ENCODE measurements at regions not wholly inside any gene's neighbourhood (a gene's known extent, or its start where the extent isn't known, plus 50 kb on each side); places are given as distances from the start of the nearest gene placed in this dataset.
"Not testable (repeated sequence)": the region's sequence is repeated elsewhere in the genome, so short reads cannot be mapped to it uniquely, and the experiment has no call there.

GRCh38 chr1:29767769-29768425 is 531.6 kb downstream of the PTPRU start:
- DNase-seq: no peak

- DNase-seq: no peak
Observed at GRCh38 chr1:29767088-29767685, 530.9 kb downstream of the PTPRU start.

- no peak for DNase-seq
Observed at GRCh38 chr1:29762635-29763034, 526.3 kb downstream of the PTPRU start.

- no peak for DNase-seq
Observed at GRCh38 chr1:29761159-29761928, 525.0 kb downstream of the PTPRU start.

GRCh38 chr1:29760067-29760564 is 523.8 kb downstream of the PTPRU start:
- no peak for DNase-seq

- DNase-seq: no peak
Observed at GRCh38 chr1:29758781-29759499, 522.6 kb downstream of the PTPRU start.

- no peak for DNase-seq
Observed at GRCh38 chr1:29757866-29758780, 521.8 kb downstream of the PTPRU start.

- no peak for DNase-seq
Observed at GRCh38 chr1:29756901-29757725, 520.8 kb downstream of the PTPRU start.

GRCh38 chr1:29756498-29756897 is 520.2 kb downstream of the PTPRU start:
- no peak for DNase-seq

- DNase-seq: no peak
Observed at GRCh38 chr1:29756085-29756484, 519.8 kb downstream of the PTPRU start.

GRCh38 chr1:29755412-29756015 is 519.2 kb downstream of the PTPRU start:
- not testable (repeated sequence) for DNase-seq

GRCh38 chr1:29754573-29755375 is 518.5 kb downstream of the PTPRU start:
- DNase-seq: no peak

- DNase-seq: no peak
Observed at GRCh38 chr1:29753771-29754572, 517.6 kb downstream of the PTPRU start.

GRCh38 chr1:29753244-29753643 is 516.9 kb downstream of the PTPRU start:
- DNase-seq: no peak

GRCh38 chr1:29752141-29752540 is 515.8 kb downstream of the PTPRU start:
- no peak for DNase-seq

GRCh38 chr1:29749024-29749945 is 513.0 kb downstream of the PTPRU start:
- no peak for DNase-seq

- DNase-seq: no peak
Observed at GRCh38 chr1:29747196-29747595, 510.9 kb downstream of the PTPRU start.

Data from CD4-positive, alpha-beta T cell treated with Interleukin-21 for 1 hour (primary cell).